ENCODE measurements at regions not wholly inside any gene's neighbourhood (a gene's known extent, or its start where the extent isn't known, plus 50 kb on each side); places are given as distances from the start of the nearest gene placed in this dataset.

- no peak for DNase-seq
Observed at GRCh38 chr14:98840091-98840490, 431.9 kb downstream of the BCL11B start.

- no peak for DNase-seq
Observed at GRCh38 chr14:98840511-98840910, 431.5 kb downstream of the BCL11B start.

GRCh38 chr14:98844456-98844855 is 427.5 kb downstream of the BCL11B start:
- no peak for DNase-seq

- no peak for DNase-seq
Observed at GRCh38 chr14:98847521-98848468, 424.2 kb downstream of the BCL11B start.

GRCh38 chr14:98853063-98853729 is 418.8 kb downstream of the BCL11B start:
- no peak for DNase-seq

GRCh38 chr14:98855926-98856715 is 415.9 kb downstream of the BCL11B start:
- no peak for DNase-seq

- no peak for DNase-seq
Observed at GRCh38 chr14:98858158-98858557, 413.8 kb downstream of the BCL11B start.

GRCh38 chr14:98858561-98858960 is 413.4 kb downstream of the BCL11B start:
- no peak for DNase-seq

- DNase-seq = no peak
Observed at GRCh38 chr14:98859301-98859700, 412.7 kb downstream of the BCL11B start.

GRCh38 chr14:98864211-98864610 is 407.8 kb downstream of the BCL11B start:
- no peak for DNase-seq

- no peak for DNase-seq
Observed at GRCh38 chr14:98867146-98867545, 404.9 kb downstream of the BCL11B start.

GRCh38 chr14:98867726-98868125 is 404.3 kb downstream of the BCL11B start:
- DNase-seq = no peak

GRCh38 chr14:98868866-98869265 is 403.1 kb downstream of the BCL11B start:
- no peak for DNase-seq

- DNase-seq = no peak
Observed at GRCh38 chr14:98871796-98872195, 400.2 kb downstream of the BCL11B start.

GRCh38 chr14:98877065-98877464 is 394.9 kb downstream of the BCL11B start:
- DNase-seq = no peak

GRCh38 chr14:98878282-98878681 is 393.7 kb downstream of the BCL11B start:
- no peak for DNase-seq

- DNase-seq = no peak
Observed at GRCh38 chr14:98886982-98887381, 385.0 kb downstream of the BCL11B start.

- no peak for DNase-seq
Observed at GRCh38 chr14:98888281-98888680, 383.7 kb downstream of the BCL11B start.

GRCh38 chr14:98888927-98889835 is 382.8 kb downstream of the BCL11B start:
- DNase-seq = no peak

- DNase-seq = no peak
Observed at GRCh38 chr14:98889836-98890185, 382.2 kb downstream of the BCL11B start.

GRCh38 chr14:98890556-98891340 is 381.2 kb downstream of the BCL11B start:
- DNase-seq = no peak

GRCh38 chr14:98893675-98894074 is 378.3 kb downstream of the BCL11B start:
- DNase-seq = no peak

All from suppressor macrophage treated with lipopolysaccharide for 4 hours (primary cell).